Activated naive CD4-positive, alpha-beta T cell treated with anti-CD3 and anti-CD28 coated beads, Interleukin-2, amount 10 ng/mL, durations not matched to agents 7 days and 5 days (primary cell): ENCODE measurements at regions not wholly inside any gene's neighbourhood (a gene's known extent, or its start where the extent isn't known, plus 50 kb on each side); places are given as distances from the start of the nearest gene placed in this dataset.

ENCODE experiments used
- CTCF ChIA-PET: fragments of 350-600 bp; sonication (Branson Sonifier 250); formaldehyde crosslinking; loops from one replicate; lab custom pipeline; 2021; ENCODE audit warnings: antibody characterized with exemption; lab: Charles Lee
- DNase-seq: peaks from one replicate; pipeline ENCODE4 v3.0.0-alpha.2; 2020
- H3K27ac Mint-ChIP-seq: one replicate; pipeline ENCODE4 v1.8.0; 2021; ENCODE audit warnings: mild to moderate bottlenecking, moderate library complexity, mixed read lengths
- H3K27me3 Mint-ChIP-seq: one replicate; pipeline ENCODE4 v1.8.0; 2021; ENCODE audit warnings: mild to moderate bottlenecking, mixed read lengths
- H3K36me3 Mint-ChIP-seq: one replicate; pipeline ENCODE4 v1.8.0; 2021; ENCODE audit warnings: mixed read lengths
- H3K4me1 Mint-ChIP-seq: one replicate; pipeline ENCODE4 v1.8.0; 2021; ENCODE audit warnings: mixed read lengths
- H3K4me3 Mint-ChIP-seq: one replicate; pipeline ENCODE4 v1.8.0; 2021; ENCODE audit warnings: mild to moderate bottlenecking, moderate library complexity, mixed read lengths
- H3K9me3 Mint-ChIP-seq: one replicate; pipeline ENCODE4 v1.8.0; 2021; ENCODE audit warnings: mixed read lengths

DNA sequence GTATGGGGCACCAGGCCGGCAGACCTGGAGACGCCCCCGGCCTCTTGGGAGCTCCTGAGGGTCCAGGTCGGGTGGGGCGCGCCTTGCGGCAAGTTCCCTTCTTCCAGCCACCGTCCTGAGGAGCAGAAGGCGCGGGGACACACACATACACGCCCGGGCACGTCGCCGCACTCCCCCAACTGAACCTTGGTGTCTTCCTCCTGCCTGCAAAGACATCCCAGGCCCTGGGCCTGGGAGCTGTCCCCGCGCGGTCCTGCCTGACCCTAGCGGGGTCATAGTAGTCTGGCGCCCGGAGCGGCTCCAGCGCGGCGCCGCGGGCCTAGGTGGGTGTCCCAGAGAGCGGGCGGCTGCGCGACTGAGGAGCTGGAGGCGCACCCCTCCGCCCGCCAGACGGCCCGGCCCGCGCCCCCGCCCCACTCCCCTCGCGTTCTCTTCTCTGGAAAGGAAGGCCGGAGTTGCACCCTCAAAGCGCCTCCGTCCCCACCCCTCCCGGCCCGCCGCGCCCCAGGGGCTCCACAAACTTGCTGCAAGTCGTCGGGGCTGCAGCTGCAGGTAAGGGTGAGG lies 185.9 kb upstream of the LINGO1 start:
- H3K4me3 Mint-ChIP-seq = no peak overlapping the region
- no peak for DNase-seq
- H3K9me3 Mint-ChIP-seq = no peaks in the 10 kb centered on the region
- no peaks in the 10 kb centered on the region for H3K36me3 Mint-ChIP-seq
- peaks cover 4% of the 10 kb centered on the region for H3K4me1 Mint-ChIP-seq
- CTCF ChIA-PET = no interaction called here
- H3K27ac Mint-ChIP-seq = no peak overlapping the region
- peaks cover 84% of the 10 kb centered on the region for H3K27me3 Mint-ChIP-seq

DNA sequence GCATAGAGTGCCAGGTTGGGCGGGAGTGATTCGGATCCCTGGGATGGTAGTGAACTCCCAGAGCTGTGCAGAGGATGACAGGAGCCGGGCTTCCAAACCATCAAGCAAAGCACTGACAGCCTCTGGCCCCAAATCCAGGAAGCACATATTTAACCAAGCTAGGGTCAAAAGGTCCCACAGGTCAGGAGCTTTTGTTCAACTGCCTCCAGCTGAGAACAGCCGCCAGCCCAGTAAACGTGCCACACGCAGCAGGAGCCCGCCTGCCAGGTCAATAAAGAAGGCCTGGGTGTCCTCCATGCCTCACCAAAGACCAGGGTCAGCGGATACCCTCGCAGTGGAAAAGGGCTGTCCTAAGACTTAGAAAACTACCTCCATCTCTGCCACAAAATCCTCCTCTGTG lies 184.7 kb upstream of the LINGO1 start:
- no peak for DNase-seq
- Mint-ChIP-seq H3K27ac (no peak overlapping the region), H3K4me3 (no peak overlapping the region), H3K9me3 (no peaks in the 10 kb centered on the region), H3K27me3 (peaks cover 80% of the 10 kb centered on the region), H3K36me3 (no peaks in the 10 kb centered on the region), H3K4me1 (peaks cover 4% of the 10 kb centered on the region)
- CTCF ChIA-PET = no interaction called here

DNA sequence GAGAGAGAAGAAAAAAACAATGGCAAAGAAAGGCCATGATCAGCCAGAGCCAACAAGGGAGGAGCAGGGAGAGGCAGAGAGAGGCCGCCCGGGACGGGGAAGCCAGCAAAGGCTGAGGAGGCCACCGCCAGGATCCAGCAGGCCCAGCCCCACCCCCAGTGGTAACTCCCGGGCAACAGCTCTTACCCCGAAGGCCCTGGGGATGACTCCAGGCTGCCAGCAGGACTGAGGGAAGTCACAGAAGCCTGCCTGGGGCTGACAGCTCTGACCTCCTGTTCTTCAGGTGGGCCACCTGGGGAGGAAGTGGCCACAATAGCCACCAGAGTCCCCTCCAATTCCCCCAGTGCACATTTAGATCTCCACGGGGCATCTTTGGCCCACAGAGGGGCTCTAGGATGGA lies 184.3 kb upstream of the LINGO1 start:
- peaks cover 77% of the 10 kb centered on the region for H3K27me3 Mint-ChIP-seq

DNA sequence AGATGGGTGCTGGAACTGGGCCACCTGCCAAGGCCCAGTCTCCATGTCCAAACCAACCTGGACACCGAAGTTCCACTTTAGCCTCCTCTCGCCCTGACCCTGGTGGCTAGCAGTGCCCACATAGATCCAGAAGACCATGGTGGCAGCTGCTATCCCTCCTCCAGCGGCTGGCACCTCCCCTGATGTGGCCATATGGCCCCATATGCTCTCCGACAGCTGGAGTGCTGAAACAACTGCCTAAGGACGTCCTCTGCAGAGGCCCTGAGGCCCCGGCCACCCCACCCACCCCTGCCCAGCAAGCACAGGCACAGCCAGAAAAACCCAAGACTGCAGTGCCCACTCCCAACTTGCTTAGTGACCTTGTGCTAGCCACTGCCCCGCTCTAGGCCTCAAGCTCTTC lies 182.3 kb upstream of the LINGO1 start:
- DNase-seq = no peak
- Mint-ChIP-seq H3K4me1 (no peaks in the 10 kb centered on the region), H3K36me3 (no peaks in the 10 kb centered on the region), H3K9me3 (no peaks in the 10 kb centered on the region), H3K27ac (no peak overlapping the region), H3K4me3 (no peak overlapping the region), H3K27me3 (peaks cover 57% of the 10 kb centered on the region)
- CTCF ChIA-PET = interaction anchor here (0.6 to 1.1 kb wide), 2 partner anchors 30 to 384 kb away, joined by 3 to 4 read pairs; no protein-coding TSS in a partner anchor

More for the DNA sequence above, 184.3 kb upstream of the LINGO1 start:
- no peak for DNase-seq
- no peak overlapping the region for H3K27ac Mint-ChIP-seq
- no peak overlapping the region for H3K4me3 Mint-ChIP-seq
- CTCF ChIA-PET = interaction anchor here (0.8 kb wide), 1 partner anchor 1779 kb away, joined by 3 read pairs; no protein-coding TSS in a partner anchor
- no peaks in the 10 kb centered on the region for H3K9me3 Mint-ChIP-seq
- H3K4me1 Mint-ChIP-seq = peaks cover 4% of the 10 kb centered on the region
- H3K36me3 Mint-ChIP-seq = no peaks in the 10 kb centered on the region

DNA sequence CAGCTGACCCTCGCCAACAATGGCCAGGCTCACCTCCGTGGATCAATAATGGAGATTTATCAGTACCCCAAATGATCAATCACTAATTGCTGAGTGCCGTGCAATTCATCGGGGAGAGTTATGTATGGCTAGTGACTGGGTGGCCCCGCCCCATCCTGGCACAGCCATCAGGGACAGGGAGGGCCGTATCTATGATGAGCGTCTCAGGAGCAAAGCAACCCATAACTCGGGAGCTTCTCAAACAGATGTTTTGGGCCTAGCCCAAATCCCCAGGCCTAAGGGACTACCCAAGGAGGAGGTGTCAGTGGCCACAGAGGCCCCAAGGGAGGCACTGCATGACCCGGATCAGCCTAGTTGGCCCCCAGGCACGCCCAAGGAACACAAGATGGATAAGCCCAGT lies 180.0 kb upstream of the LINGO1 start:
- Mint-ChIP-seq H3K4me1 (no peaks in the 10 kb centered on the region), H3K36me3 (no peaks in the 10 kb centered on the region), H3K27ac (no peak overlapping the region), H3K27me3 (peaks cover 40% of the 10 kb centered on the region), H3K9me3 (no peaks in the 10 kb centered on the region), H3K4me3 (no peak overlapping the region)
- no peak for DNase-seq
- CTCF ChIA-PET = no interaction called here

DNA sequence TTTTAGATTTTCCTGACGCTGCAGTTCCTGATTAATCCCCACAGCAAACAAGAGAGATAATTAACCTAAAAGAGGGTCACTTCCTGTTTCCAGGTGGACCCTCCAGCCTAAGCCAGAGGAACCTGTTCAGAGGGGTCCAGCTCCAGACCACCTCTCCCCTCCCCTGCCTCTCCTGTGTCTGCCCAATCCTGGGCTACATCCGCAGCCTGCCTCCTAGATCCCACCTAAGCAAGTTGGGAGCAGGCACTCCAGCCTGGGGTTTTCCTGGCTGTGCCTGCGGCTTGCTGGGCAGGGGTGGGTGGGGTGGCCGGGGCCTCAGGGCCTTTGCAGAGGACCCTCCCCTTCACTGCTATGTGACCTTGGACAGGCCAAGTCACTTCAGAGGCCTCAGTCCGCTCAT lies 178.6 kb upstream of the LINGO1 start:
- no peak overlapping the region for H3K27ac Mint-ChIP-seq
- no peak overlapping the region for H3K4me3 Mint-ChIP-seq
- DNase-seq = no peak
- H3K9me3 Mint-ChIP-seq = no peaks in the 10 kb centered on the region
- H3K27me3 Mint-ChIP-seq = peaks cover 27% of the 10 kb centered on the region
- no peaks in the 10 kb centered on the region for H3K4me1 Mint-ChIP-seq
- CTCF ChIA-PET = no interaction called here
- no peaks in the 10 kb centered on the region for H3K36me3 Mint-ChIP-seq

DNA sequence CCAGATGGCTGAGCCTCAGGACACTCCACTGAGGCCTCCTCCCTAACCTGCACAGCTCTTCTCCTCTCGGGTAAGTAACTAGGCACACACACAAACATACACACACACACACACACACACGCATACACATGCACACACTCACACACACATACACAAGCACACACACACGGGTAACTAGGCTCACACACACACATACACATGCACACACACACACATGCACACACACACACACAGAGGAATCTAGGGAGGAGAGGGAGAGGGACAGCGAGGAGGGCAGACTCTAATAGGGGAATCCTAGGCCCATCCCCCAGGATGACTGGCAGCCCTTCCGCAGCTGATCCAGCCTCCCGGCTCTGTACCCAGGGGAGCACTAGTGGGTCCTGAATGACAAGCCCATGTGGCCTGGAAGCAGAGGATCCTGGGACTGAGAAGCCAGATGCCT lies 177.4 kb upstream of the LINGO1 start:
- H3K4me1 Mint-ChIP-seq = no peaks in the 10 kb centered on the region
- H3K4me3 Mint-ChIP-seq = no peak overlapping the region
- H3K27me3 Mint-ChIP-seq = peaks cover 17% of the 10 kb centered on the region
- no peaks in the 10 kb centered on the region for H3K36me3 Mint-ChIP-seq
- CTCF ChIA-PET = no interaction called here
- H3K27ac Mint-ChIP-seq = no peak overlapping the region
- DNase-seq = no peak
- no peaks in the 10 kb centered on the region for H3K9me3 Mint-ChIP-seq

DNA sequence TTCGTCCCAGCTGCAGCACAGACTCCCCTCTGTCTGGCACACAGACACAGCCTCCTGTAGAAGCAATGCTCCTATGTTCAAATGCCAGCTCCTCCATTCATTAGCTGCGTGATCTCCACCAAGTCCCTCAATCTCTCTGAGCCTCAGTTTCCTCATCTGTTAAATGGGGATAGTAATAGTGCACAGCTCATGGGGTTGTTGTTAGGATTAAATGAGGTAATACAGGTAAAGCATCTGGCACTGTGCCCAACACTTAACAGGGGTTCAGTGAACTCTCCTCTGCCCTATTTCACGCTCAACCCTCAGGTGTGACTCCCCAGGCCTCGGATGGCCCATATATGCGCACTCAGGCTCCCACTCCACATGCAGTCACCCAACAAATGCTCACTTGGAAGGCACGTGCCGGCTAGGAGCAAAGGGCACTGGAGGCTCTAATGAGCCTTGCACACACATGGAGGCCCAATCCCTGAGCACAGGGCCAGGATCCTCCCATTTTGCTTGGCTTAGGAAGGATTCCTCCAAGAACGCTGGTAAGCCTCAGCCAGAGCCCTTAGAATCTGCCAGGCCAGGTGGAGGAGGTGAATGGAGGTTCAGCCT lies 176.0 kb upstream of the LINGO1 start:
- Mint-ChIP-seq H3K4me3 (no peak overlapping the region), H3K4me1 (no peaks in the 10 kb centered on the region), H3K27ac (no peak overlapping the region), H3K36me3 (no peaks in the 10 kb centered on the region), H3K27me3 (peaks cover 12% of the 10 kb centered on the region), H3K9me3 (no peaks in the 10 kb centered on the region)
- CTCF ChIA-PET = no interaction called here
- DNase-seq = no peak

DNA sequence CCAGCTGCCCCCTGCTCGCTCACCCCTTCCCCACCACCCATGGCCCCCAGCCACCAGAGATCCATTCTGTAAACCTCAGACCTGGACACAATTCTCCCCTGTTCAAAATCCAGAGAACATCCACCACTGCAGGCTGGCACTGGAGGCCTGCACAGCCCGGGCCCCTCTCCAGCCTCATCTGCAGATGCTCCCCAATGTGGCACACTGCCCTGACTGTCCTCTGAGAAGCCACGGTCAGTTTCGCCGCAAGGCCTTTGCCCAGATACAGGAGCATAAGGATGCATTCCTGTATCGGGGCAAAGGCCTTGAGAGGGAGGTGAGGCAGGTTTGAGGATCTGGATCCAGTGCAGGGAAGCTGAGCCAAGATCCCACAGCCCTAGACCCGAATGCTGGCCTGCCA lies 175.4 kb upstream of the LINGO1 start:
- Mint-ChIP-seq H3K27me3 (peaks cover 9% of the 10 kb centered on the region), H3K4me3 (no peak overlapping the region), H3K36me3 (no peaks in the 10 kb centered on the region), H3K27ac (no peak overlapping the region), H3K4me1 (no peaks in the 10 kb centered on the region), H3K9me3 (no peaks in the 10 kb centered on the region)
- CTCF ChIA-PET = no interaction called here
- no peak for DNase-seq

DNA sequence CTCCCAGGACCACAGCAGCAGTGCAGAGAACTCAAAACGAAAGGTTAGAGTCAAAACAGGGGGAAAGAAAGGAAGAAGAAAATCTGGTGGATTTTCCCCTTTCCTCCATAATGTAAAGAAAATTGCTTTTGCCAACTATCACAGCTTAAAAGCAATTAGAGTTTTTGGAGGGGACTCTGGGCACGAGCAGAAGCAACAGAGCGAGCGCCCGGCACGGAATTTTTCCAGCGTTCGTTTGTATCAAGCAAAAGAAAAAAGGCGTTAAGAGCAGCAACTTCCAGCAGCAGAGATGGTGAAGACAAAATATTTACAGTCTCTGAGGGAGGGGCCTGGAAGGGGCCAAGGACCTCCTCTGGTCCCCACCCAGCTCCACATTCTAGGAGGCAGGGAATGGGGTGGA lies 174.9 kb upstream of the LINGO1 start:
- peaks cover 10% of the 10 kb centered on the region for H3K27me3 Mint-ChIP-seq
- CTCF ChIA-PET = no interaction called here

DNA sequence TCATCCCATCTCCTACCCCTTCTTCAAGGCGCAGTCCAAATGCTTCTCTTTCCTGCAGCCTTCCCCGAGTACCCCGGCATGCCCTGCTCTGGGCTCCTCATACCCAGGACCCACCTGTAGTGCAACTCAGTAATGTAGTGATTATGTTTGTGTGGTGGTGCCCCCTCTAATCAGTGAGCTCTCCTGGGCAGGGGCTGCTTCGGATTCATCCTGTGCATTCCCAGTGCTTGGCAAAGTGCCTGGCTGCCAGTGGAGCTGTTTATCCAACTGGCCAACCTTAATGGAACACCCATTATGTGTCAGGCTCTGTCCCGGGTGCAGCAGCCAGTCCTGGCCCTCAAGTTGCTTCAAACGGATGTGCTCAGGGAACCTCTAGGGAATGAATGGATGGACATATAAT lies 174.4 kb upstream of the LINGO1 start:
- DNase-seq = no peak
- CTCF ChIA-PET = no interaction called here
- Mint-ChIP-seq H3K4me3 (no peak overlapping the region), H3K27me3 (peaks cover 8% of the 10 kb centered on the region), H3K9me3 (no peaks in the 10 kb centered on the region), H3K27ac (no peak overlapping the region), H3K4me1 (no peaks in the 10 kb centered on the region), H3K36me3 (no peaks in the 10 kb centered on the region)

More for the DNA sequence above, 174.9 kb upstream of the LINGO1 start:
- H3K4me1 Mint-ChIP-seq = no peaks in the 10 kb centered on the region
- no peak overlapping the region for H3K4me3 Mint-ChIP-seq
- no peak overlapping the region for H3K27ac Mint-ChIP-seq
- no peaks in the 10 kb centered on the region for H3K9me3 Mint-ChIP-seq
- H3K36me3 Mint-ChIP-seq = no peaks in the 10 kb centered on the region
- no peak for DNase-seq

DNA sequence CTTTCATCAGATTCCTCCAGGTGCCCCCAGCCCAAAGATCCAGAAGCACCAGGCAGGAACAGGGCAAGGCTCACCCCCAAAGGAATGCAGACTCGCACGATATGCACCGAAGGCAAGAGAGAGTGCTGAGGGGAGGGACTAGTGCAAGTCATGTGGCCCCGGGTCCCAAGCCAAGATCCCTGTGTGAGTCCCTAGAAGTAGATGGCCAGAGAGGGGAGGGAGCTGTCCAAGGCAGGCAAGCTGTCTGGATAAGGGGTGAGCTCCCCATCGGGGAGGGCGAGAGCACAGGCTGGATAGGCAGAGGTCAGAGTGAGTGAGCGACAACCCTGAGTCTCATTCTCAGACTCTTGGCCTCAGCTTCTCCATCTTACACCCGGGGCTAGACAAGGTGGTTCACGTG lies 171.5 kb upstream of the LINGO1 start:
- CTCF ChIA-PET = no interaction called here
- H3K4me1 Mint-ChIP-seq = no peaks in the 10 kb centered on the region

DNA sequence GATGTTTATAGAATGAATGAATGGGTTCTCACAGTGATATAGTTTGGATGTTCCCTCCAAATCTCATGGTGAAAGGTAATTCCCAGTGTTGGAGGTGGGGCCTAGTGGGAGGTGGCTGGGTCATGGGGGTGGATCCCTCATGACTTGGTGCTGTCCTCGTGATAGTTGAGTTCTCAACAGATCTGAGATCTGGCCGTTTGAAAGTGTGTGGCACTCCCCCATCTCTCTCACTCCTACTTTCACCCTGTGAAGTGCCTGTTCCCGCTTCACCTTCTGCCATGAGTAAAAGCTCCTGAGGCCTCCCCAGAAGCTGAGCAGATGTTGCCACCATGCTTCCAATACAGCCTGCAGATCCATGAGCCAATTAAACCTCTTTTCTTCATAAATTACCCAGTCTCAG lies 170.8 kb upstream of the LINGO1 start:
- Mint-ChIP-seq H3K36me3 (no peaks in the 10 kb centered on the region), H3K4me3 (no peak overlapping the region), H3K4me1 (no peaks in the 10 kb centered on the region), H3K27me3 (peaks cover 28% of the 10 kb centered on the region), H3K27ac (no peak overlapping the region), H3K9me3 (no peaks in the 10 kb centered on the region)
- CTCF ChIA-PET = no interaction called here
- DNase-seq = no peak

More for the DNA sequence above, 171.5 kb upstream of the LINGO1 start:
- no peak overlapping the region for H3K4me3 Mint-ChIP-seq
- H3K27ac Mint-ChIP-seq = no peak overlapping the region
- no peaks in the 10 kb centered on the region for H3K36me3 Mint-ChIP-seq
- H3K9me3 Mint-ChIP-seq = no peaks in the 10 kb centered on the region
- H3K27me3 Mint-ChIP-seq = peaks cover 21% of the 10 kb centered on the region
- no peak for DNase-seq

DNA sequence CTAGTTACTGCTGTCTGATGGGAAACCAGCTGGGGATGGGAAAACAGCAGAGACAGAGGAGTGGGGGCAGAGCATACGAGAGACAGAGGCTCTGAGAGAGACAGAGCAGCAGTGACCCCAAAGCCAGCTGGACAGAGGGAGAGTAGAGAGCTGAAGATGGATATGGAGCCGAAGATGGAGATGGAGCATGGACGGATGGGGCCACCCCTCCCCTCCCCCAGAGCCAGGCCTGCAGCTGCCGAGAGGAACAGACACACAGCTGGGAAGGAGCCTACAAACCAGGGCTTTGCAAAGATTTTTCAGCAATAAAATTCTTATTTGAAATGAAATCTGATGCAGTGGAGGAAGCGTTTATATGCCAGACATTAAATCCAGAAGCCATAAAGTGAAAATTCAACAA lies 167.6 kb upstream of the LINGO1 start:
- CTCF ChIA-PET = no interaction called here
- no peak for DNase-seq
- H3K27me3 Mint-ChIP-seq = peaks cover 26% of the 10 kb centered on the region
- peaks cover 9% of the 10 kb centered on the region for H3K4me1 Mint-ChIP-seq
- no peaks in the 10 kb centered on the region for H3K9me3 Mint-ChIP-seq
- no peak overlapping the region for H3K4me3 Mint-ChIP-seq
- H3K27ac Mint-ChIP-seq = no peak overlapping the region
- H3K36me3 Mint-ChIP-seq = no peaks in the 10 kb centered on the region

DNA sequence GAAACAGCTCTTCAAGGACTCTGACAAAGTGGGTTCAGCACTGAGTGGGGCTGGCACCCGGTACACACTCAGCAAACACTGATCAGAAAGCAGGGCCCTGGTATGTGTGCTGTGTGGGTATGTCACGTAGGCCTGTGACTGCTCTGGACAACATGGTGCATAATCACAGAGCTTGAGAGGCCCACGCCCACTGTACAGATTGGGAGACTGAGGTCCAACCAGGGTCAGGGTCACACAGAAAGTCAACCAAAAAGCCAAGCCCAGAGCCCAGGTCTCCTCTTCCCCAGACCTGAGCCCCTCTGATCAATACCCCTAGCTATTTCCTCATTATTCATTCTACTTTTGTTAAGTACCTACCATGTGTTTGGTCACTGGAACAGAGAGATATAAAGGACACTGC lies 166.1 kb upstream of the LINGO1 start:
- no peak overlapping the region for H3K4me3 Mint-ChIP-seq
- H3K4me1 Mint-ChIP-seq = peaks cover 9% of the 10 kb centered on the region
- H3K27me3 Mint-ChIP-seq = peaks cover 26% of the 10 kb centered on the region
- CTCF ChIA-PET = interaction anchor here (1.1 kb wide), 1 partner anchor 22 kb away, joined by 3 read pairs; no protein-coding TSS in a partner anchor
- H3K36me3 Mint-ChIP-seq = no peaks in the 10 kb centered on the region
- DNase-seq = no peak
- H3K9me3 Mint-ChIP-seq = no peaks in the 10 kb centered on the region
- no peak overlapping the region for H3K27ac Mint-ChIP-seq
